ENCODE measurements at regions not wholly inside any gene's neighbourhood (a gene's known extent, or its start where the extent isn't known, plus 50 kb on each side); places are given as distances from the start of the nearest gene placed in this dataset.
A peak's percentile ranks its signal among the peaks of the same experiment; 100 is the strongest.

GRCh38 chr6:53744321-53744720 is 50.5 kb upstream of the LRRC1 start:
- DNase-seq (ENCODE audit: low spot score) (no peak), FAIRE-seq (no peak)

GRCh38 chr6:53741034-53741823 is 53.6 kb upstream of the LRRC1 start:
- DNase-seq (ENCODE audit: low spot score) (no peak), FAIRE-seq (no peak)

- FAIRE-seq, result no peak
Measured at GRCh38 chr6:53737746-53738145, 57.1 kb upstream of the LRRC1 start.

GRCh38 chr6:53735896-53736295 is 58.9 kb upstream of the LRRC1 start:
- DNase-seq (ENCODE audit: low spot score) (no peak), FAIRE-seq (no peak)

More at GRCh38 chr6:53737746-53738145, 57.1 kb upstream of the LRRC1 start:
- no peak for DNase-seq (ENCODE audit: low spot score)

GRCh38 chr6:53734473-53735299 is 60.1 kb upstream of the LRRC1 start:
- FAIRE-seq (peak; percentile 56), DNase-seq (ENCODE audit: low spot score) (peak; percentile 86)

DNA sequence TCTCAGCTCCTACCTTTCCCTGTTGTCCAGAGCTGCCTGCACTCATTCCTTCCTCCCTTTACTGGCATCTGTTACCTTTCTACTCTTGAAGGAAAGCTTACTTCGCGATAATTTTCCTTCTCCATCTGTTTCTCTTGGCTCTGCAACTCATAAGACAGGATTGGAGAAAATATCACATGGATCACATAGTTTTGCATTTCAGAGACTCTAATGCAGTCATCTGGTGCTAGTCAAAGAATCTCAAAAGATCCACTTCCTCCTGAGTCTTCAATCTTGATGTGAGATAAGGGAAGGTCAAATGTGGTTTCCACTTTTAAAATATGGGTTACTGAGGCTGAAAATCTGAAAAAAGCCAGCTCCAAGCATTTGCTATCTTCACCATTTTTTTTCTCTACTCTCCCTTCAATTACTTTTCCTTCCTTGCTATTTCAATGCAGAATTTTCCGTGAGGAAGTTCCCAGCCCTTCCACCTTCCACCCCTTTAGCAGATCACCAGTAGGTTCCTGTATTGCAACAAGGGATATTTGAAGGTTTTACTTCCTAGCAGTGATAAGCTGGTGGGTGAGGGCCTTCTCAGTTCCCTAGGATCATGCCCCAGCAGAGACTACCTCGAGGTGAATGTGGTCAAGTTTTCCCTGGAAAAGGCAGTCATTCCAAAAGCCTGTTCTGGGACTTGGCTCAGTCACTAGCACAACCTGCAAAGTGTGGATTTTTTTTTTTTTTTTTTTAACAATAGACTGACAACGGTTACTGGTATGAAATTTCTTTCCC is 62.8 kb upstream of the LRRC1 start:
- DNase-seq (ENCODE audit: low spot score), result no peak
- FAIRE-seq, result no peak

DNA sequence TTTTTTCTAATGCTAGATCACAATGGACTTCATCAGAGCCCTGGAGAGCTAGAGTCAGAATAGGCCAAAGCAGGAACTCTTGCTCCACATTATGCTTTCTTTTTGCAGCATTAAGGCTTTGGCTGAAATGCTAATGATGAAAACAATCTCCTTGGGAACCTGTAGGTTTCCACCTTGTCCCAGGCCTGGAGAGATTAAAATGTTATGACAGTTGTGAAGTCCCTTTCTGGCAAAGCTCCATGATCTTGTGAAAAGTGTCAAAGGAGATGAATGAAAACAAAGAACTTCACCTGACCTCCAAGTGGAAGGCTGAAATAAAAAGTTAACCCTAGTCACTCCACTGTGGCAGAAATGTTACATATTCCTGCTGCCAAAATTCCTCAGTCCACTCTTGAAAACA is 64.0 kb upstream of the LRRC1 start:
- FAIRE-seq (no peak), DNase-seq (ENCODE audit: low spot score) (no peak)

DNA sequence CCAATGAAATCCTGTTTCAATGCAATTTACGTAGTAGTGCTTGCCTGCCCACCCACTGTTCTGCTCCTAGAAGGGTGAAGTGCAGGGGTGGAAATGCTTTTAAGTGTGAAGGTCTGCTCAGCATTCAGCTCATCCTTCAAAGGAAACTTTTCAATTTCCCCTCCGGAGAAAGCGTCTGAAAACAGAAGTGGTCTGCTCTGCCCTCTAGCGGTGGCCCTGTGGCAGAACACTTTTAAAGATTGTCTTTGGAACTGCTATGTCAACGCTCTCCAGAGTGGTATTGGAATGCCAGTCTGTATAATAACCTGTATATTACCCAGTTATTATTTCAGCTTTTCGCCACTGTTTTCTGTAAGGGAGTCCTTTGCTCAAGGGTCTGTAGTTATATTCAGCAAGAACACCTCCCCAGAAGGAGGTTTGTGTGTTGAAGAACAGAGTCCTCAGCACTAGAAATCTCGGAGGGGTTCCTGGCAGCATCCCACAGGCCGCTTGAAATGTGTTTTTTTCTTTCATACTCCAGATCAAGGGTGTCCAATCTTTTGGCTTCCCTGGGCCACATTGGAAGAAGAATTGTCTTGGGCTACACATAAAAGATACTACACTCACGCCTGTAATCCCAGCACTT is 63.1 kb upstream of the KLHL31 start:
- DNase-seq (ENCODE audit: low spot score) (peak; percentile 74), FAIRE-seq (no peak)

GRCh38 chr6:53727748-53728147 is 62.2 kb upstream of the KLHL31 start:
- DNase-seq (ENCODE audit: low spot score) (no peak), FAIRE-seq (no peak)

DNA sequence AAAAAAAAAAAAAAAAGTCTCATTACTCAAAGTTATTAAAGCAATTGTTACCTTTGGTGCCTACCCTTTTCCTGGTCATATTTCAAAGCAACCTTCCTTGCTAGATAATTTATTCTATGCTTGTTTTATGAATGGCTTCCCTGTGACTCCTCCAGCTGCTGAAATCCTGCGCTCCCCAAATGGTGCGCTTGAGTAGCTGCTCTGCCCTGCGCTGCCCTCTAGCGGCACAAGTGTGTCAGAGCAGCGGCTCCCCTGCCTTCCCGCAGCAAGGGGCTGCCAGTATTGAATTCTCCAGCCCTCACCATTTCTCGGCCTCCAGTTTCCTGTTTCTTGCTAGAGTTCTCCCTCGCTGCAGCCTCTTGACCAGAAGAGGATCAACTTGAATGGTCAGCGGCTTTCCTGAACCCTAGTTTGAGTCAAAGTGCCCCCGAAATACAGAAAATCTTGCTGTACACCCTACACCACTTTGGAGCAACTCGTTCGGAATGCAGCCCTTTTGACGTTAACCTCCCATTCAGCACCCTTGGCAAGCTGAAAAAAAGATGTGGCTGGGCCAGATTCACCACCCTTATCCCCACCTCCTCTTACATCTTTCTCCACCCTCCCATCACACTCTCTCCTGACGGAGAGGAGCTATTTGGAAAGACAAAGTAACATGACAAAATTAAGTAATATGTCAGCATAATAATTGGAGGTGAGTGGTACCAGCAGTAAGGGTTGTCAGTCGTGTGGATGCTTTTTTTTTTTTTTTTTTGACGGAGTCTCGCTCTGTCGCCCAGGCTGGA is 60.4 kb upstream of the KLHL31 start:
- peak; percentile 90 for DNase-seq (ENCODE audit: low spot score)
- FAIRE-seq, result no peak

GRCh38 chr6:53724501-53724900 is 58.9 kb upstream of the KLHL31 start:
- FAIRE-seq (no peak), DNase-seq (ENCODE audit: low spot score) (no peak)

DNA sequence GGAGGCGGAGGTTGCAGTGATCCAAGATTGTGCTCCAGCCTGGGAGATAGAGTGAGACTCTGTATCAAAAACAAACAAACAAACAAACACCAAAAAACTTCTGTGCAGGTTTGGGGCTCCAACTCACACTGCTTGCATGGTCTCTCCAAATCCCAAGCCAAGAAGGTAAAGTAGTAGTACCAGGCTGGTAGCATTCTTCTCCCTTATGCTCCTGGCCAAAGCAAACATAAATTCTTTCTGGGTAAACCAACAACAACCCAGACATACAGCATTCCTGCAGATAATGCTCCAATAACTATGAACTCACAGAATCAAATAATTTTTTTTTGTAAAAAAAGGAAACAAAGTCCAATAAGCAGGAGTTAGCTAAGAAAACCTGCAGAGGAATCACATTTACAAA is 57.8 kb upstream of the KLHL31 start:
- FAIRE-seq (no peak), DNase-seq (ENCODE audit: low spot score) (no peak)

DNA sequence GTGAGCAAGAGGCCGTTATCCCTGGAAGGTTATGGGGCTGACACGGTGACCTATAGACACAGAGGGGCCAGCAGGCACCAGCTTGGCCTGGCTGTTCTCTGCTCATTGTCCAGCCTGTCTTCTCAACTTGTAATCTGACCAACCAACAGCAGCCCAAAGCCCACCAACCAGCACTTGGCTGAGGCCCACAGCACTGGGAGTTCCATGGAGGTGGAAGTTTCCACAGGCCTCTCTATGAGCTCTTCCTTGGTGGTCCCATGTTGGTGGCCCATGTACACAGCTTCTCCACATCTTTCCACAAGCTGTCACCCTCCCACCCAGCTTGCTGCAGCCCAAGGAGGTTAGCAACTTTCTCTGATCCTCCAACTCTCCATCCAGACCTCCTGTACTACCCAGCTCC is 56.2 kb upstream of the KLHL31 start:
- FAIRE-seq (no peak), DNase-seq (ENCODE audit: low spot score) (no peak)

DNA sequence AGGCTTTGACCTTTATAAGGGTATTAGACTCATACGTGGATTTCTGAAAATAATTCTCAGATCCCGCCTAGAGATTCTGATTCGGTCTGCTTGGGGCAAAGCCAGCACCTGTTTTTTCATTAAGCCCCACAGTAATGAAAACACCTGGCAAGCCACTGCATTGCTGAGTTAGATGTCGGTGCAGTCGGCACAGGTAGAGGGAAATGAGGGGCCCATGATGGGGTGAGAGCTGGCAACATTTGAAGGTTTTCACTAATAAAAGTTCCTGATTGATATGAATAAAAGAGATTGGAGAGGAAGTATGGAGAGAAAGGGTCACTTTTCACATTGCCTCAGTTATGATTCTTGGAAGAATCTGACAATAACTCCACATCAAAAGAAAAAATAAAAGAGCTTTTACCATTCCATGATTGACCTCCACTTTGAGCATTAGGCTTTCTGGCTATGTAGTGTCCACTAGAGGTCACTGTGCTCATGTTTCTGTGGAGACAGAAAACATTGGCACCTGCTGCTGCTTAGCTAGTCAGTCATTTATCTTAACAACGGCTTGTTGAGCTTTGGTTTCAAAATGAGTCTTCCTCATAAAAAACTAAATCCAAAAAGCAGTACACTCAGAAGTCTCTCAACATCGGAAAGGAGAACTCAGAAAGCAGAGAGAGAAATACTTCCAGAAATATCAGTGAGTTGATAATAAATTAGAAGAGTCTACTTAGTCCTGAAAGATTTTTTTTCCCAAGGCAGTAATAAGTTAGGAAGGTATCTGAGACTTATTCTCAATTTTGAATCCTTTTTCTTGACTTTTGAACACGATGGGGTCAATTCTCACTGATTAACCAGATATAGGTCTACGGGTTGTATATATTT is 53.3 kb upstream of the KLHL31 start:
- FAIRE-seq (peak; percentile 55), DNase-seq (ENCODE audit: low spot score) (peak; percentile 65)

DNA sequence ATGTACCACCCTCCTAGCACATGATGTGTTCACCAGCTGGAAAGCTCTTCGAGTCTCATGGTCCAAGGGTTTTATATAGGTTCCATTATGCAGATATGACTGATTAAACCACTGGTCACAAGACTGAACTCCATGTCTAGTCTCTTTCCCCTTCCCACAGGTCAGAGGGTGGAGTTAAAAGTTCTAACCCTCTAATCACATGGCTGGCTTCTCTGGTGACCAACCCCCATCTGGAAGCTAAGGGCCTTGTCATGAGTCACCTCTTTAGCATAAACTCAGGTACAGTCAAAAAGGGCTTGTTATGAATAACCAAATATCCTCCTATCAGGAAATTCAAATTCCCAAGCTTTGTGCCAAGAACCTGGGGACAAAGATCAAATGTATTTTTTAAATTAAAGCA is 52.0 kb upstream of the KLHL31 start:
- no peak for FAIRE-seq
- DNase-seq (ENCODE audit: low spot score), result no peak

- FAIRE-seq (no peak), DNase-seq (ENCODE audit: low spot score) (no peak)
Measured at GRCh38 chr6:53715434-53715833, 49.9 kb upstream of the KLHL31 start.

All from urothelium cell line (cell line).